GM10266 (cell line): ENCODE measurements at regions not wholly inside any gene's neighbourhood (a gene's known extent, or its start where the extent isn't known, plus 50 kb on each side); places are given as distances from the start of the nearest gene placed in this dataset.
"Not testable (repeated sequence)": the region's sequence is repeated elsewhere in the genome, so short reads cannot be mapped to it uniquely, and the experiment has no call there.

Experiments used
- DNase-seq: peaks from one replicate; pipeline ENCODE4 v3.0.0; 2012; ENCODE audit errors: extremely low spot score
- TF ChIP-seq, protein P1 (sequence below): IDR thresholded peaks from 2 replicates; pipeline ENCODE4 v1.5.1; 2012; ENCODE audit warnings: mild to moderate bottlenecking, low read depth; ENCODE audit not compliant: control insufficient read depth, insufficient read depth; ENCODE audit errors: missing control alignments

- TF ChIP-seq, protein P1, sequence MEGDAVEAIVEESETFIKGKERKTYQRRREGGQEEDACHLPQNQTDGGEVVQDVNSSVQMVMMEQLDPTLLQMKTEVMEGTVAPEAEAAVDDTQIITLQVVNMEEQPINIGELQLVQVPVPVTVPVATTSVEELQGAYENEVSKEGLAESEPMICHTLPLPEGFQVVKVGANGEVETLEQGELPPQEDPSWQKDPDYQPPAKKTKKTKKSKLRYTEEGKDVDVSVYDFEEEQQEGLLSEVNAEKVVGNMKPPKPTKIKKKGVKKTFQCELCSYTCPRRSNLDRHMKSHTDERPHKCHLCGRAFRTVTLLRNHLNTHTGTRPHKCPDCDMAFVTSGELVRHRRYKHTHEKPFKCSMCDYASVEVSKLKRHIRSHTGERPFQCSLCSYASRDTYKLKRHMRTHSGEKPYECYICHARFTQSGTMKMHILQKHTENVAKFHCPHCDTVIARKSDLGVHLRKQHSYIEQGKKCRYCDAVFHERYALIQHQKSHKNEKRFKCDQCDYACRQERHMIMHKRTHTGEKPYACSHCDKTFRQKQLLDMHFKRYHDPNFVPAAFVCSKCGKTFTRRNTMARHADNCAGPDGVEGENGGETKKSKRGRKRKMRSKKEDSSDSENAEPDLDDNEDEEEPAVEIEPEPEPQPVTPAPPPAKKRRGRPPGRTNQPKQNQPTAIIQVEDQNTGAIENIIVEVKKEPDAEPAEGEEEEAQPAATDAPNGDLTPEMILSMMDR, result no peak
Measured at GRCh38 chr3:180414157-180414556, 187.8 kb upstream of the TTC14 start.

GRCh38 chr3:180416111-180416594, 185.8 kb upstream of the TTC14 start:
- TF ChIP-seq, protein P1, result no peak
- DNase-seq, result no peak

More at GRCh38 chr3:180414157-180414556, 187.8 kb upstream of the TTC14 start:
- no peak for DNase-seq

- DNase-seq, result no peak
- TF ChIP-seq, protein P1, result no peak
Measured at GRCh38 chr3:180417241-180417640, 184.7 kb upstream of the TTC14 start.

DNA sequence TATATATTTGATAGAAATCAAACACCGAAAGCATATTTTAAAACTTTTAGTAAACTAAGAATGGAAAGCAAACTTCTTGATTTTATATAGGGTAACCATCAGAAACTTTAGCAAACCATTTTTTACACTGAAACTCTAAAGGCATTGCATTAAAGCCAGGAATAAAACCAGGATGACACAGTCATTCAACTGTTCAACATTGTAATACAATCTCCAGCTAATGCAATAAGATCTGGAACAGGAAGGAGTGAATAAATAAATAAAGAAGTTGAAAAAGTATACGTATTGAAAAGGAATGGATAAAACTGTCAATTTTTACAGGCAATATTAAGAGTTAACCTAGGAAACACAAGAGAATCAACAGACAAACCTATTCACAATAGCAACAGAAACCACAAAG, 181.9 kb upstream of the TTC14 start:
- TF ChIP-seq, protein P1, result no peak
- DNase-seq, result no peak

DNA sequence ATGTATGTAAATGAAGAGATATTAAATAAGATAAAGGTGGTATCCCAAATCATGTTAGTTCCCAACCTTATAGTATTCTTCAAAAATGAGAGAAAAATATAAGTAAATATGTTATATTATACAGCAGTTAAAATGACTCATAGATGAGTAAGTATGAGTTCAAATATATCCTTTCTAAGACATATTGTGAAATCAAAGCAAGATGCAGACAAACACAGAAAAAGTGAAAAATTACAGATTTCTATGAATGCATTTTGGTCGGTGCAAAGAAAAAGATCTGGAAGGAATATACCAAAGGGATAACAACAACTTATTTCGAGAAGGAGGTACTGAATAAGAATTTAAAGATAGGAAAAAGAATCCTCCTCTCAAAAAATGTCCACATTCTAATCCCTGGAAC, 181.2 kb upstream of the TTC14 start:
- TF ChIP-seq, protein P1, result no peak
- DNase-seq, result no peak

DNA sequence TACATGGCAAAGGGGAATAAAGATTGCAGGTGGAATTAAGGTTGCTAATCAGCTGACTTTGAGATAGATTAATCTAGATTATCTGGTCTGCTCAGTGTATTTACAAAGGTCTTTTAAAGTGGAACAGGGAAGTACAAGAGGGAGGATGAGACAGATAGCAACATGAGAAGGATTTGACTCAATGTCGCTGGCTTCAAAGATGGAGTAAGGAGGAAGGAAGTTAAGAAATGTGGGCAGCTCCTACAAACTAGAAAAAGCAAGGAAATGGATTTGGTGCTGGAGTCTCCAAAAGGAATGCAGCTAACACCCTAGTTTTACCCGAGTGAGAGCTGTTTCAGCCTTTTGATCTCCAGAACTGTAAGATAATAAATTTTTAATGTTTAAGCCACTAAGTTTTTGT, 180.7 kb upstream of the TTC14 start:
- no peak for DNase-seq
- TF ChIP-seq, protein P1, result no peak

GRCh38 chr3:180421721-180422120, 180.2 kb upstream of the TTC14 start:
- no peak for DNase-seq

GRCh38 chr3:180424305-180424704, 177.7 kb upstream of the TTC14 start:
- DNase-seq, result not testable (repeated sequence)

More at GRCh38 chr3:180421721-180422120, 180.2 kb upstream of the TTC14 start:
- TF ChIP-seq, protein P1, result no peak
